ENCODE measurements at regions not wholly inside any gene's neighbourhood (a gene's known extent, or its start where the extent isn't known, plus 50 kb on each side); places are given as distances from the start of the nearest gene placed in this dataset.

DNA sequence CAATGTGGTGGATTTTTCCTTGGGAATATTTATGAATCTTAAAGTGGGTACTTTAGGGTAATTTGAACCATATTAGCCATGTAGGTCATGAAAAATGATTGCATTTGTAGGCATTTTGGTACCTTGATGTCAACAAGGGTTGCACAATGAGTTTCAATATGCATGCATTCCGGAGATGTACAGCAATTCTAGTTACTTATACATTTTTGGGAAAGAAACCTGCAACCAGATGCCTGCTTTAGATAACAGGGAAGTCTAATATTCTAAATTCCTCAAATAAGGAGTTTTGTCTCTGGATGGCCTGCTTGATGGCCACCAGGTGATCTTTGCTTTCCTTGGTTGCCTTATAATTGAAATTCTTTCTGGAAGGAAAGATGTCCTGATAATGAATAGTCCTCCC lies 240.5 kb upstream of the SETMAR start:
- intact Hi-C loops (cut with micrococcal nuclease): no loop called here
- no peak for DNase-seq
- H3K9me3 ChIP-seq (replicated peaks): no peaks in the 10 kb centered on the region
- H3K4me1 ChIP-seq: peaks cover 14% of the 10 kb centered on the region
- TF ChIP-seq, protein P1, sequence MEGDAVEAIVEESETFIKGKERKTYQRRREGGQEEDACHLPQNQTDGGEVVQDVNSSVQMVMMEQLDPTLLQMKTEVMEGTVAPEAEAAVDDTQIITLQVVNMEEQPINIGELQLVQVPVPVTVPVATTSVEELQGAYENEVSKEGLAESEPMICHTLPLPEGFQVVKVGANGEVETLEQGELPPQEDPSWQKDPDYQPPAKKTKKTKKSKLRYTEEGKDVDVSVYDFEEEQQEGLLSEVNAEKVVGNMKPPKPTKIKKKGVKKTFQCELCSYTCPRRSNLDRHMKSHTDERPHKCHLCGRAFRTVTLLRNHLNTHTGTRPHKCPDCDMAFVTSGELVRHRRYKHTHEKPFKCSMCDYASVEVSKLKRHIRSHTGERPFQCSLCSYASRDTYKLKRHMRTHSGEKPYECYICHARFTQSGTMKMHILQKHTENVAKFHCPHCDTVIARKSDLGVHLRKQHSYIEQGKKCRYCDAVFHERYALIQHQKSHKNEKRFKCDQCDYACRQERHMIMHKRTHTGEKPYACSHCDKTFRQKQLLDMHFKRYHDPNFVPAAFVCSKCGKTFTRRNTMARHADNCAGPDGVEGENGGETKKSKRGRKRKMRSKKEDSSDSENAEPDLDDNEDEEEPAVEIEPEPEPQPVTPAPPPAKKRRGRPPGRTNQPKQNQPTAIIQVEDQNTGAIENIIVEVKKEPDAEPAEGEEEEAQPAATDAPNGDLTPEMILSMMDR (IDR thresholded peaks at IDR 0.05; ENCODE audit: borderline replicate concordance): no peak
- no peaks in the 10 kb centered on the region for H3K36me3 ChIP-seq
- no peak overlapping the region for H3K27ac ChIP-seq (replicated peaks)
- H3K4me3 ChIP-seq: no peak overlapping the region
- no peaks in the 10 kb centered on the region for H3K27me3 ChIP-seq (ENCODE audit: low read depth)

DNA sequence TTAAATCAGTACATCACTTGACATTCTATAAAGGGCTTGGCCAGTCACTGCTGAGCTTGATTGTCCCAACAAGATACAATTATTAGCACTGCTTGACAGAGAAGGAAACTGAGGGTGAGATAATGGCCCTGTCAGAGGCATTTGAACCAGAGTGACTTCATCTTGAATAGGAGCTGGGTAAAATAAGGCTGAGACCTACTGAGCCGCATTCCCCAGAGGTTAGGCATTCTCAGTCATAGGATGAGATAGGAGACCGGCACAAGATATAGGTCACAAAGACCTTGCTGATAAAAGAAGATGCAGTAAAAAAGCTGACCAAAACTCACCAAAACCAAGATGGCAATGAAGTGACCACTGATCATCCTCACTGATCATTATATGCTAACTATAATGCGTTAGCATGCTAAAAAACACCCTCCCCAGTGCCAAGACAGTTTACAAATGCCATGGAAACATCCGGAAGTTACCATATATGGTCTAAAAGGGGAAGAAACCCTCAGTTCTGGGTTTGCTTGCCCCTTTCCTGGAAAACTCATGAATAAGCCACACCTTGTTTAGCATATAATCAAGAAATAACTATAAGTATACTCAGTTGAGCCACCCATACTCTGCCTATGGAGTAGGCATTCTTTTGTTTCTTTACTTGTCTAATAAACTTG lies 239.1 kb upstream of the SETMAR start:
- DNase-seq: no peak
- no peaks in the 10 kb centered on the region for H3K9me3 ChIP-seq (replicated peaks)
- intact Hi-C loops (cut with micrococcal nuclease): no loop called here
- no peak overlapping the region for H3K4me3 ChIP-seq
- H3K4me1 ChIP-seq: peaks cover 14% of the 10 kb centered on the region
- TF ChIP-seq, protein P1 (IDR thresholded peaks at IDR 0.05; ENCODE audit: borderline replicate concordance): no peak
- no peaks in the 10 kb centered on the region for H3K36me3 ChIP-seq
- H3K27ac ChIP-seq (replicated peaks): no peak overlapping the region
- no peaks in the 10 kb centered on the region for H3K27me3 ChIP-seq (ENCODE audit: low read depth)

DNA sequence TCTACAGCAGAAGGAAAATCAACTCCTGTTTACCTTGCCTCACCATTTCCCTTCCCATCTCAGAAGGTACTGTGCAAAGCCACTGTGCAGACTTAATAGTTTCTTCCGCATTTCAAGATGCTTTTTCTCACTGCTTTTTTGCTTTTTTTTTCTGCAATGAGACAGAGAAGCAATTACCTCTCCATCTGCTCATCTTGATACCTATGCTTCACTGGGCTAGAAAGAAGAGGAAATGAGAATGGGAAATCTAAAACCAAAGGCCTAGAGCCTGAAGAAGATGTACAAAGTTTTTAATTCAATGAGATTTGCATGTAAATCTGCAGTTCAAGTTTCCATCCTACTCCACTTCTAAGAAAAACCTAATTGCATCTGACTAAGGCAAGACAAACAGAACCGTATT lies 238.1 kb upstream of the SETMAR start:
- no peaks in the 10 kb centered on the region for H3K27me3 ChIP-seq (ENCODE audit: low read depth)
- H3K4me3 ChIP-seq: no peak overlapping the region
- intact Hi-C loops (cut with micrococcal nuclease): no loop called here
- H3K9me3 ChIP-seq (replicated peaks): no peaks in the 10 kb centered on the region
- H3K4me1 ChIP-seq: peaks cover 9% of the 10 kb centered on the region
- TF ChIP-seq, protein P1 (IDR thresholded peaks at IDR 0.05; ENCODE audit: borderline replicate concordance): no peak
- DNase-seq: no peak
- no peak overlapping the region for H3K27ac ChIP-seq (replicated peaks)
- H3K36me3 ChIP-seq: no peaks in the 10 kb centered on the region

DNA sequence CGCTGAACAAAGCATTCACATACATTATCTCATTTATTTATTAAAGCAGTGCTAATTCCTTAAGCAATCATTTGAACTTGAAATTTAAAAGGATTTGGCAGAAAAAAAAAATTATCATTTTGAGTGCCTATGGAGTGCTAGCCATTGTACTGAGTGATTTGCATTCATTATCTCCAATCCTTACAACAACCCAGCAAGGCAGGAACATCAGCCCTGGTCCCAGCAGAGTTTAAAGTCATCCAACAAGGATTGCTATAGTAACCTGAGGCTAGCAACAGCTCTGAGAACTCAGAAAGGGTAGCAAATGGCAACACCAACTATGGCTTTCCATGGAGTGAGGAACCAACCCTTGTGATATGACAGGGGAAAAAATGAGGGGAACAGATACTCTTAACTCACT lies 237.6 kb upstream of the SETMAR start:
- no peaks in the 10 kb centered on the region for H3K36me3 ChIP-seq
- peaks cover 4% of the 10 kb centered on the region for H3K4me1 ChIP-seq
- H3K4me3 ChIP-seq: no peak overlapping the region
- H3K9me3 ChIP-seq (replicated peaks): no peaks in the 10 kb centered on the region
- intact Hi-C loops (cut with micrococcal nuclease): no loop called here
- H3K27ac ChIP-seq (replicated peaks): no peak overlapping the region
- TF ChIP-seq, protein P1 (IDR thresholded peaks at IDR 0.05; ENCODE audit: borderline replicate concordance): no peak
- H3K27me3 ChIP-seq (ENCODE audit: low read depth): no peaks in the 10 kb centered on the region
- DNase-seq: no peak

DNA sequence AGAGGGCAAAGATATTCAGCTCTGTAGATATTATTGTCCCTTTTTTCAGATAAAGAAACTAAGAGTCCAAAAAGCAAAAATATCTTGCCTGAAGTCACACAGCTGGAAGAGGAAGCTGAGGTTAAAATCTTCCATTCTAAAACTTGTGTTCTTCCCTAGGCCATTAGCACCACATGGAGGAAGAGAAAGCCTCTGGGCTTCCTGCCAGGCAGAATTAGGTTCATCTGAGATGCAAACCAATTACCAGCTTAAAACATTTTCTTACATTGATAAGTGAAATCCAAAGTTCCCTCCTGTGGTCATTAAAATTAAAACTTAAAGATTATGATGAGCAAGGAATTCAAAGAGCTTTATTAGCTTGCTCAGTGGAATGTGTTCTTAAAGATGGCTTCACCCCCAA lies 235.3 kb upstream of the SETMAR start:
- intact Hi-C loops (cut with micrococcal nuclease): no loop called here
- Histone ChIP-seq H3K9me3 (replicated peaks) (peaks cover 3% of the 10 kb centered on the region), H3K27ac (replicated peaks) (no peak overlapping the region), H3K4me1 (no peaks in the 10 kb centered on the region), H3K36me3 (no peaks in the 10 kb centered on the region), H3K4me3 (no peak overlapping the region), H3K27me3 (ENCODE audit: low read depth) (no peaks in the 10 kb centered on the region)
- TF ChIP-seq, protein P1 (IDR thresholded peaks at IDR 0.05; ENCODE audit: borderline replicate concordance): no peak
- DNase-seq: no peak

All from left ventricle myocardium inferior (tissue), 1 donor.